ENCODE measurements at regions not wholly inside any gene's neighbourhood (a gene's known extent, or its start where the extent isn't known, plus 50 kb on each side); places are given as distances from the start of the nearest gene placed in this dataset.

DNA sequence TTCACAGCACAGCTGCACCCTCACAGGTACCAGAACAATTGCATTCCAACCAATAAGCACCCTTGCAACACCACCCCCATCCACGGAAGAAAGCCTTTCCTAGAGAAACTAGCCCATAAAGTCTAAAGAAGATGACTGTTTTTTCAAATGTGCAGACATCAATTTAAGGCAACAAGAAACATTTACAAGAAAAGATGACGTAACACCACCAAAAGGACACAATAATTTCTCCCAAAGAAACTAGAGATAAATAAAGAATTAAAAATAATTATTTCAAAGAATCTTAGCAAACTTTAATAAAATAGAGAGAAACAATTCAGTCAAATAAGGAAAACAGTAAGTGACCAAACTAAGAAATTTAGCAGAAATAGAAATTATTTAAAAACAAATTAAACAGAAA lies 352.3 kb upstream of the ATXN7L3B start (continued):
- no peak for TF ChIP-seq EZH2phosphoT487 (IDR thresholded peaks at IDR 0.05; ENCODE audit: unreplicated experiment)
- TF ChIP-seq ZNF114 (CRISPR knock-in tag; IDR thresholded peaks at IDR 0.05): no peak

DNA sequence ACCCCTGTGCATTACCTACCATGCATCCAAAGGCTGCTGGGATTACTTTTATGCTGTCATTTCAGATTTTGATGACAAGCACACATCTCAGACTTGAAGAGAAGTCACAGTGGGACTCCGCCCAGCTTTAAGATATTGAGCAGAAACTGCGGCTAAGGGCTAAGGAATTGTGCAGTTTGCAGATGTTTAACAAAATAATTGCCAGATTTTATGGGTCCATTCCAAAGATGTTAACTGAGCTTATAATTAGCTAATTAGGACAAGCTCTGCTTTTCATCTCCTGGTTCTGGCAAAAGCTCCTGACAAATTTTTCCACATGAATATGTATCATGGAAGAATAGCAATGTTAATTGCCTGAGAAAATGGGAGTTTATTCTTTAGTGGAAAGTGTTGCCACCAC lies 344.4 kb upstream of the ATXN7L3B start:
- Mint-ChIP-seq H3K4me3 (no peak overlapping the region), H3K36me3 (ENCODE audit: low read depth) (no peaks in the 10 kb centered on the region), H3K9me3 (no peaks in the 10 kb centered on the region), H3K4me1 (peaks cover 3% of the 10 kb centered on the region; the same call in 1 of the 3 replicates), H3K27me3 (ENCODE audit: insufficient read depth, low read depth, poor library complexity) (no peaks in the 10 kb centered on the region), H3K27ac (no peak overlapping the region)
- no peaks in the 10 kb centered on the region for H4K20me1 ChIP-seq (replicated peaks; ENCODE audit: insufficient read depth)
- no peaks in the 10 kb centered on the region for H3K27me3 ChIP-seq (ENCODE audit: insufficient read depth)
- no peaks in the 10 kb centered on the region for H3K4me1 ChIP-seq (ENCODE audit: insufficient read depth)
- no peak overlapping the region for H3K4me3 ChIP-seq
- no peak for TF ChIP-seq CREB1 (CRISPR knock-in tag; IDR thresholded peaks at IDR 0.05; ENCODE audit: low read depth)
- TF ChIP-seq, protein P1, sequence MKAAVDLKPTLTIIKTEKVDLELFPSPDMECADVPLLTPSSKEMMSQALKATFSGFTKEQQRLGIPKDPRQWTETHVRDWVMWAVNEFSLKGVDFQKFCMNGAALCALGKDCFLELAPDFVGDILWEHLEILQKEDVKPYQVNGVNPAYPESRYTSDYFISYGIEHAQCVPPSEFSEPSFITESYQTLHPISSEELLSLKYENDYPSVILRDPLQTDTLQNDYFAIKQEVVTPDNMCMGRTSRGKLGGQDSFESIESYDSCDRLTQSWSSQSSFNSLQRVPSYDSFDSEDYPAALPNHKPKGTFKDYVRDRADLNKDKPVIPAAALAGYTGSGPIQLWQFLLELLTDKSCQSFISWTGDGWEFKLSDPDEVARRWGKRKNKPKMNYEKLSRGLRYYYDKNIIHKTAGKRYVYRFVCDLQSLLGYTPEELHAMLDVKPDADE (IDR thresholded peaks at IDR 0.05): no peak
- H3K36me3 ChIP-seq (ENCODE audit: insufficient read depth): no peaks in the 10 kb centered on the region
- no peak overlapping the region for H3K4me2 ChIP-seq
- no peaks in the 10 kb centered on the region for H3K79me2 ChIP-seq (replicated peaks; ENCODE audit: insufficient read depth)
- no peak for DNase-seq (ENCODE audit: low spot score)
- peak overlapping the region; percentile 61 for H2AFZ ChIP-seq
- no peaks in the 10 kb centered on the region for H3K9me2 ChIP-seq (ENCODE audit: insufficient read depth)
- no peak for ATAC-seq
- H3F3A ChIP-seq (replicated peaks; ENCODE audit: low read depth): no peaks in the 10 kb centered on the region
- H3K27ac ChIP-seq (ENCODE audit: low read depth): no peak overlapping the region

DNA sequence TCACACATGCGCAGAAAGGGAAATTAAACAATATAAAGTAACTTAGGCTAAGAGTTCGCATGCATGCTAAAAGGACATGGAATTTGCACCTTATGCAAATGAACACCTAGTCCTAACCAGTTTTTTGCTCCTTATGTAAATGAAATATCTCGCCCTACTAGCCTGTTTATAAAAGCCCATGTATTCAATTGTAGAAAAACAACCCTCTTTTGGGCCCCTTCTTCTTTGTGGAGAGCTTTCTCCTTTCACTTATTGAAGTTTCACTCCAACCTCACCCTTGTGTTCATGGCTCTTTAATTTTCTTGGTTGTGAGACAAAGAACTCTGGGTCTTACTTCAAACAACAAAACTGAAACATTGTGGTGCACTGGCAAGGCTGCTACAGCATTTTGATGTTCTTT lies 333.4 kb upstream of the ATXN7L3B start:
- Histone ChIP-seq H2AFZ (no peak overlapping the region), H3K27ac (ENCODE audit: low read depth) (no peak overlapping the region)
- peaks cover 35% of the 10 kb centered on the region for H3K9me3 Mint-ChIP-seq
- TF ChIP-seq NANOG (IDR thresholded peaks at IDR 0.05; ENCODE audit: borderline replicate concordance) (no peak), EZH2phosphoT487 (IDR thresholded peaks at IDR 0.05; ENCODE audit: unreplicated experiment) (no peak), POLR2AphosphoS5 (IDR thresholded peaks at IDR 0.05; ENCODE audit: low read depth) (no peak), STAT1 (IDR thresholded peaks at IDR 0.05; ENCODE audit: unreplicated experiment) (no peak), ZNF114 (CRISPR knock-in tag; IDR thresholded peaks at IDR 0.05) (no peak), JUNB (IDR thresholded peaks at IDR 0.05; ENCODE audit: unreplicated experiment) (no peak), ZNF331 (CRISPR knock-in tag; IDR thresholded peaks at IDR 0.05; ENCODE audit: low read depth) (no peak), EZH2 (IDR thresholded peaks at IDR 0.05; ENCODE audit: low read depth, unreplicated experiment) (no peak)
- TF ChIP-seq, protein P2, sequence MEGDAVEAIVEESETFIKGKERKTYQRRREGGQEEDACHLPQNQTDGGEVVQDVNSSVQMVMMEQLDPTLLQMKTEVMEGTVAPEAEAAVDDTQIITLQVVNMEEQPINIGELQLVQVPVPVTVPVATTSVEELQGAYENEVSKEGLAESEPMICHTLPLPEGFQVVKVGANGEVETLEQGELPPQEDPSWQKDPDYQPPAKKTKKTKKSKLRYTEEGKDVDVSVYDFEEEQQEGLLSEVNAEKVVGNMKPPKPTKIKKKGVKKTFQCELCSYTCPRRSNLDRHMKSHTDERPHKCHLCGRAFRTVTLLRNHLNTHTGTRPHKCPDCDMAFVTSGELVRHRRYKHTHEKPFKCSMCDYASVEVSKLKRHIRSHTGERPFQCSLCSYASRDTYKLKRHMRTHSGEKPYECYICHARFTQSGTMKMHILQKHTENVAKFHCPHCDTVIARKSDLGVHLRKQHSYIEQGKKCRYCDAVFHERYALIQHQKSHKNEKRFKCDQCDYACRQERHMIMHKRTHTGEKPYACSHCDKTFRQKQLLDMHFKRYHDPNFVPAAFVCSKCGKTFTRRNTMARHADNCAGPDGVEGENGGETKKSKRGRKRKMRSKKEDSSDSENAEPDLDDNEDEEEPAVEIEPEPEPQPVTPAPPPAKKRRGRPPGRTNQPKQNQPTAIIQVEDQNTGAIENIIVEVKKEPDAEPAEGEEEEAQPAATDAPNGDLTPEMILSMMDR (conservative IDR thresholded peaks at IDR 0.05; ENCODE audit: low read depth in 2 of 2): no peak
- TF ChIP-seq, protein P3, sequence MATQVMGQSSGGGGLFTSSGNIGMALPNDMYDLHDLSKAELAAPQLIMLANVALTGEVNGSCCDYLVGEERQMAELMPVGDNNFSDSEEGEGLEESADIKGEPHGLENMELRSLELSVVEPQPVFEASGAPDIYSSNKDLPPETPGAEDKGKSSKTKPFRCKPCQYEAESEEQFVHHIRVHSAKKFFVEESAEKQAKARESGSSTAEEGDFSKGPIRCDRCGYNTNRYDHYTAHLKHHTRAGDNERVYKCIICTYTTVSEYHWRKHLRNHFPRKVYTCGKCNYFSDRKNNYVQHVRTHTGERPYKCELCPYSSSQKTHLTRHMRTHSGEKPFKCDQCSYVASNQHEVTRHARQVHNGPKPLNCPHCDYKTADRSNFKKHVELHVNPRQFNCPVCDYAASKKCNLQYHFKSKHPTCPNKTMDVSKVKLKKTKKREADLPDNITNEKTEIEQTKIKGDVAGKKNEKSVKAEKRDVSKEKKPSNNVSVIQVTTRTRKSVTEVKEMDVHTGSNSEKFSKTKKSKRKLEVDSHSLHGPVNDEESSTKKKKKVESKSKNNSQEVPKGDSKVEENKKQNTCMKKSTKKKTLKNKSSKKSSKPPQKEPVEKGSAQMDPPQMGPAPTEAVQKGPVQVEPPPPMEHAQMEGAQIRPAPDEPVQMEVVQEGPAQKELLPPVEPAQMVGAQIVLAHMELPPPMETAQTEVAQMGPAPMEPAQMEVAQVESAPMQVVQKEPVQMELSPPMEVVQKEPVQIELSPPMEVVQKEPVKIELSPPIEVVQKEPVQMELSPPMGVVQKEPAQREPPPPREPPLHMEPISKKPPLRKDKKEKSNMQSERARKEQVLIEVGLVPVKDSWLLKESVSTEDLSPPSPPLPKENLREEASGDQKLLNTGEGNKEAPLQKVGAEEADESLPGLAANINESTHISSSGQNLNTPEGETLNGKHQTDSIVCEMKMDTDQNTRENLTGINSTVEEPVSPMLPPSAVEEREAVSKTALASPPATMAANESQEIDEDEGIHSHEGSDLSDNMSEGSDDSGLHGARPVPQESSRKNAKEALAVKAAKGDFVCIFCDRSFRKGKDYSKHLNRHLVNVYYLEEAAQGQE (IDR thresholded peaks at IDR 0.05; ENCODE audit: unreplicated experiment): no peak
- TF ChIP-seq, protein P1 (IDR thresholded peaks at IDR 0.05): no peak

More for the DNA sequence above, 333.4 kb upstream of the ATXN7L3B start:
- no peaks in the 10 kb centered on the region; the same call in 1 of the 2 replicates for H3K4me1 ChIP-seq (ENCODE audit: insufficient read depth)
- H3K4me3 ChIP-seq: no peak overlapping the region
- H3K4me2 ChIP-seq: no peak overlapping the region
- no peaks in the 10 kb centered on the region for H4K20me1 ChIP-seq (replicated peaks; ENCODE audit: insufficient read depth)
- no peaks in the 10 kb centered on the region for H3F3A ChIP-seq (replicated peaks; ENCODE audit: low read depth)
- Mint-ChIP-seq H3K27me3 (ENCODE audit: insufficient read depth, low read depth, poor library complexity) (no peaks in the 10 kb centered on the region), H3K4me1 (no peaks in the 10 kb centered on the region; the same call in 2 of the 3 replicates), H3K36me3 (ENCODE audit: low read depth) (peaks cover 20% of the 10 kb centered on the region; the same call in 2 of the 3 replicates), H3K27ac (no peak overlapping the region), H3K4me3 (no peak overlapping the region)
- ATAC-seq: no peak
- peaks cover 4% of the 10 kb centered on the region for H3K9me2 ChIP-seq (ENCODE audit: insufficient read depth)
- peak; percentile 27 for DNase-seq (ENCODE audit: low spot score)
- no peaks in the 10 kb centered on the region for H3K27me3 ChIP-seq (ENCODE audit: insufficient read depth)
- H3K79me2 ChIP-seq (replicated peaks; ENCODE audit: insufficient read depth): no peaks in the 10 kb centered on the region
- H3K36me3 ChIP-seq (ENCODE audit: insufficient read depth): no peaks in the 10 kb centered on the region

Measured in GM23338 (cell line).